Peyer's patch (tissue), 4 donors: ENCODE measurements at regions not wholly inside any gene's neighbourhood (a gene's known extent, or its start where the extent isn't known, plus 50 kb on each side); places are given as distances from the start of the nearest gene placed in this dataset.

ENCODE experiments used
- DNase-seq, 3 donors: peaks; one replicate each; pipeline ENCODE4 v3.0.0-alpha.2; 2017 to 2019
- H3K27ac ChIP-seq, 4 donors: fragments of 200-600 bp; sonication (generic); one replicate each; pipeline ENCODE4 v1.5.1; 2016 to 2019
- H3K27me3 ChIP-seq, 2 donors: fragments of 200-600 bp; sonication (generic); one replicate each; pipeline ENCODE4 v1.5.1; 2019
- H3K36me3 ChIP-seq, 3 donors: fragments of 200-600 bp; sonication (generic); one replicate each; pipeline ENCODE4 v1.5.1; 2016 to 2019
- H3K4me1 ChIP-seq, 4 donors: fragments of 200-600 bp; sonication (generic); one replicate each; pipeline ENCODE4 v1.5.1; 2016 to 2019
- H3K4me3 ChIP-seq, 4 donors: fragments of 200-600 bp; sonication (generic); 1 replicate in 3 of 4; 2 replicates in 1 of 4; pipeline ENCODE4 v1.5.1; 2016 to 2019; ENCODE audit warnings: mild to moderate bottlenecking in 1 of 4
- H3K9me3 ChIP-seq, 4 donors: fragments of 200-600 bp; sonication (generic); one replicate each; pipeline ENCODE4 v1.5.1; 2016 to 2019; ENCODE audit warnings: mild to moderate bottlenecking in 1 of 4
- CTCF ChIP-seq, 6 experiments: fragments of 450-650 bp in 4 of 6; fragments of 200-600 bp in 2 of 6; sonication (generic) in 1 of 6; IDR thresholded peaks; one replicate each; pipeline ENCODE4 v1.5.1; 2017 to 2019; ENCODE audit warnings: antibody characterized with exemption in 6 of 6, mild to moderate bottlenecking in 3 of 6, moderate library complexity in 1 of 6
- POLR2A ChIP-seq, 2 donors: fragments of 450-650 bp; IDR thresholded peaks; one replicate each; pipeline ENCODE4 v1.5.1; 2017; ENCODE audit warnings: antibody characterized with exemption in 2 of 2, mild to moderate bottlenecking in 2 of 2, moderate library complexity in 2 of 2

DNA sequence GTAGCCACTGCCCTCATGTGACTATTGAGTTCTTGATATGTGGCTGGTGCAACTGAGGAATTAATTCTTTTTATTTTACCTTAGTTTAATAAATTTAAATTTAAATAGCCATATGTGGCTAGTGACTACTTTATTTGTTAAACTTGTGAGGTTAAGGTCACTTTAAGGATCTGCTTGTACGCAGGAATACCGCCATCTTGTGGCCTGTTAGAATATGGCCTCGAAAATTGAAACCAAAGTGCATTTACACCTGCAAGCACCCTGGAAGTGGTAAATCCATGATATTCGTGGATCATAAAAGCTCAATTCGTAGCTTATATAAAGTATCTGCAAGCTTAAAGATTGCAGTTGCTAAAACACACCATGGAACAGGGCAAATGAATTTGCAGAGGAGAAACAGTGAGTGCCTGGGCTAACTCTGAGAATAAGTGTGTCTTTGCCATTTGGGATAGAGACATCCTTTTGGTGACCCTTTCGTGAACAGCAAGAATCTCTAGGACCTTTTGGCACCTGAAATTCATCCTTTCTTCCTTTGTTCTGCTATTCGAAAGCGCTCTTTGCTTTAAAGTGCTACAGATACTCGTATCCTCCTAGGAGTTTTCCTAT lies 59.9 kb upstream of the REG3A start:
- Histone ChIP-seq H3K4me3 (no peak overlapping the region), H3K27ac (no peak overlapping the region), H3K9me3 (no peaks in the 10 kb centered on the region), H3K27me3 (no peaks in the 10 kb centered on the region), H3K4me1 (no peaks in the 10 kb centered on the region), H3K36me3 (no peaks in the 10 kb centered on the region)
- TF ChIP-seq POLR2A (IDR thresholded peaks at IDR 0.05), result no peak
- peak in 4 of 6 experiments; percentile 46 to 85 (median 83) for TF ChIP-seq CTCF (IDR thresholded peaks at IDR 0.05)
- DNase-seq, result peak in 1 of 3 donors; percentile 80

DNA sequence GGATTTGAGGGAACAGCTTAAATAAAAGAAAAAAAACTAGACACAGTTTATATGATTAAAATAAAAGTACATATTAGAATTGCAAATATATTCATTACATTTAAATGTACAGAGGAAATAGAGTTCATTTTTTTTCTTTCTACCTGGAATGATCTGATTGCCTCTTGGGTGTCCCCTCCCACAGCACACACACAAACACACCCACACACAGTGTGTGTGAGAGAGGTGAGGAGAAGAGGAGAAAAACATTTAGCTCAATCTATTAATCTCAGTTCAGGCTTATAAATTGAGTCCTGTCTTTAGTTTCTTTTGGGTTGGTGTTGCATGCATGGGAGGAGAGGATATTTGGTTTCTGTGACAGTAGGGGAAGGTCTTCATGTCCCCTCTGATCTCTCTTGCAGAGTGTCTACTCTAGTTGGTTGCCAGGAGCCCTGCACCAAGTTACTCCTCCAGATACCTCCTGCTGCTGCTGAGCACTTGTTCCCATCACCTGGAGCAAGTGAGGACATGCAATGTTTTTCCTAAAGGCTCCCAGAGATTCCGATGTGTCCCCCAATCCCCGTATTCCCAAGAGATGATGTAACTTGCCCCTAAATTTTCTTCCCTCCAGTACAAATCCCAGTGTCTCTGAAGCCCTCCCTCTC lies 50.8 kb upstream of the REG3A start:
- no peak for DNase-seq
- no peaks in the 10 kb centered on the region for H3K27me3 ChIP-seq
- H3K27ac ChIP-seq, result no peak overlapping the region
- H3K4me1 ChIP-seq, result no peaks in the 10 kb centered on the region
- no peaks in the 10 kb centered on the region for H3K36me3 ChIP-seq
- H3K4me3 ChIP-seq, result no peak overlapping the region
- no peaks in the 10 kb centered on the region for H3K9me3 ChIP-seq
- TF ChIP-seq POLR2A (IDR thresholded peaks at IDR 0.05), result no peak
- TF ChIP-seq CTCF (IDR thresholded peaks at IDR 0.05), result no peak
